ENCODE measurements at regions not wholly inside any gene's neighbourhood (a gene's known extent, or its start where the extent isn't known, plus 50 kb on each side); places are given as distances from the start of the nearest gene placed in this dataset.

GRCh38 chr2:118761771-118762170 is 85.7 kb downstream of the EN1 start:
- no peaks in the 10 kb centered on the region for H3K4me1 ChIP-seq
- no peak overlapping the region for H3K4me3 ChIP-seq (ENCODE audit: low read depth, low read length)
- DNase-seq = no peak
- H3K36me3 ChIP-seq = no peaks in the 10 kb centered on the region
- H3K27me3 ChIP-seq = no peaks in the 10 kb centered on the region
- no peaks in the 10 kb centered on the region for H3K9me3 ChIP-seq
- no peak for TF ChIP-seq CTCF (IDR thresholded peaks at IDR 0.05; ENCODE audit: low read depth, low read length)

- Histone ChIP-seq H3K4me1 (no peaks in the 10 kb centered on the region), H3K27me3 (no peaks in the 10 kb centered on the region), H3K9me3 (no peaks in the 10 kb centered on the region), H3K4me3 (ENCODE audit: low read depth, low read length) (no peak overlapping the region), H3K36me3 (no peaks in the 10 kb centered on the region)
- DNase-seq = no peak
- no peak for TF ChIP-seq CTCF (IDR thresholded peaks at IDR 0.05; ENCODE audit: low read depth, low read length)
Measured at GRCh38 chr2:118755901-118756300, 91.5 kb downstream of the EN1 start.

- Histone ChIP-seq H3K27me3 (no peaks in the 10 kb centered on the region), H3K4me1 (no peaks in the 10 kb centered on the region), H3K9me3 (no peaks in the 10 kb centered on the region), H3K4me3 (ENCODE audit: low read depth, low read length) (no peak overlapping the region), H3K36me3 (no peaks in the 10 kb centered on the region)
- no peak for TF ChIP-seq CTCF (IDR thresholded peaks at IDR 0.05; ENCODE audit: low read depth, low read length)
- DNase-seq = no peak
Measured at GRCh38 chr2:118755384-118755783, 92.1 kb downstream of the EN1 start.

- no peaks in the 10 kb centered on the region for H3K36me3 ChIP-seq
- no peaks in the 10 kb centered on the region for H3K4me1 ChIP-seq
- no peak for DNase-seq
- no peak overlapping the region for H3K4me3 ChIP-seq (ENCODE audit: low read depth, low read length)
- no peaks in the 10 kb centered on the region for H3K9me3 ChIP-seq
- no peaks in the 10 kb centered on the region for H3K27me3 ChIP-seq
- TF ChIP-seq CTCF (IDR thresholded peaks at IDR 0.05; ENCODE audit: low read depth, low read length) = no peak
Measured at GRCh38 chr2:118752762-118753429, 94.6 kb downstream of the EN1 start.

GRCh38 chr2:118750959-118751565 is 96.4 kb downstream of the EN1 start:
- Histone ChIP-seq H3K4me3 (ENCODE audit: low read depth, low read length) (no peak overlapping the region), H3K27me3 (no peaks in the 10 kb centered on the region), H3K36me3 (no peaks in the 10 kb centered on the region), H3K9me3 (no peaks in the 10 kb centered on the region), H3K4me1 (no peaks in the 10 kb centered on the region)
- TF ChIP-seq CTCF (IDR thresholded peaks at IDR 0.05; ENCODE audit: low read depth, low read length) = no peak
- DNase-seq = no peak

GRCh38 chr2:118748245-118748885 is 99.1 kb downstream of the EN1 start:
- H3K4me3 ChIP-seq (ENCODE audit: low read depth, low read length) = no peak overlapping the region
- H3K27me3 ChIP-seq = no peaks in the 10 kb centered on the region
- DNase-seq = no peak
- H3K36me3 ChIP-seq = no peaks in the 10 kb centered on the region
- no peaks in the 10 kb centered on the region for H3K9me3 ChIP-seq
- no peak for TF ChIP-seq CTCF (IDR thresholded peaks at IDR 0.05; ENCODE audit: low read depth, low read length)
- H3K4me1 ChIP-seq = no peaks in the 10 kb centered on the region

Measured in BE2C (cell line).